Osteocyte (in vitro differentiated cells): ENCODE measurements at regions not wholly inside any gene's neighbourhood (a gene's known extent, or its start where the extent isn't known, plus 50 kb on each side); places are given as distances from the start of the nearest gene placed in this dataset.

Source experiments
- DNase-seq: peaks from one replicate; pipeline ENCODE4 v3.0.0; 2021; ENCODE audit warnings: mixed read lengths; ENCODE audit not compliant: unreplicated experiment; ENCODE audit errors: extremely low spot score
- H3K27ac Mint-ChIP-seq: one replicate; pipeline ENCODE4 v1.8.0; 2021; ENCODE audit warnings: mild to moderate bottlenecking, mixed read lengths; ENCODE audit not compliant: unreplicated experiment
- H3K27me3 Mint-ChIP-seq: one replicate; pipeline ENCODE4 v1.8.0; 2021; ENCODE audit warnings: mixed read lengths; ENCODE audit not compliant: unreplicated experiment
- H3K36me3 Mint-ChIP-seq: one replicate; pipeline ENCODE4 v1.8.0; 2021; ENCODE audit warnings: mixed read lengths; ENCODE audit not compliant: unreplicated experiment
- H3K4me1 Mint-ChIP-seq: one replicate; pipeline ENCODE4 v1.8.0; 2021; ENCODE audit warnings: mixed read lengths; ENCODE audit not compliant: unreplicated experiment
- H3K4me3 Mint-ChIP-seq: one replicate; pipeline ENCODE4 v1.8.0; 2021; ENCODE audit warnings: mild to moderate bottlenecking, moderate library complexity, mixed read lengths; ENCODE audit not compliant: unreplicated experiment
- H3K9me3 Mint-ChIP-seq: one replicate; pipeline ENCODE4 v1.8.0; 2021; ENCODE audit warnings: mixed read lengths; ENCODE audit not compliant: unreplicated experiment
- TF ChIP-seq, protein P1 (sequence below): fragments of 200-600 bp; sonication (generic); IDR thresholded peaks from 2 replicates; pipeline ENCODE4 v1.5.0; 2021; ENCODE audit warnings: antibody characterized with exemption, mild to moderate bottlenecking, moderate library complexity

DNA sequence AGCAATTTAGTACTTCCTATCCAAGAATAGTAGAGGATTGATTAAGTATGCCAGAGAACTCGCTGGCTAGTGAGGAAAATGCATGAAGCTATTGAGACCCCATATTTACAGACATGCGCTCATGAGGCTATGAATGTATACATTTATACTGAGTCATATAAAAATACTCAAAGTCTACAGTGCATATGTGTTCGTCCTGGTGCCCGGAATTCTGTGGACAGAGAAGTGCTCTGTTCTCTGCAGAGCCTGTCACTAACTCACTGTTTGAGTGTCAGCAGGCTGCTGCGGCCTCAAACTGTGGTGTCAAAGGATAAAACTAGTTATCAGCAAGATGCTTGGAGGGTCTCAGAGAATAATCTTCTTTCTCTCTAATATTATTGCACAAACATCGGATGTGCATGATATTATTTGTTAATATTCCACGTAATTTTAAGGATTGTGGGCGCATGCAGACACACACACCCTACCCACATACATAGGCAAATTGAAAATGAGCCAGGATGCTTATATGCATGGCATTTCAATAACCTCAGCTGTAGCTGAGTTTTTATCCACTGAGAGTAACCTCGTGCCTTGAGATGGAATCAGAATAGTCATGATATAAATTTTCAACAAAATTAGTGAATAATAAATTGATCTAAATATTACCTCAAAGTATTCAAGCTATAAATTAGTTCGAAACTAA lies 50.0 kb upstream of the TSC22D2 start:
- Mint-ChIP-seq H3K4me1 (peaks cover 18% of the 10 kb centered on the region), H3K27me3 (no peaks in the 10 kb centered on the region), H3K4me3 (no peak overlapping the region), H3K27ac (no peak overlapping the region), H3K36me3 (no peaks in the 10 kb centered on the region), H3K9me3 (no peaks in the 10 kb centered on the region)
- no peak for DNase-seq
- TF ChIP-seq, protein P1, sequence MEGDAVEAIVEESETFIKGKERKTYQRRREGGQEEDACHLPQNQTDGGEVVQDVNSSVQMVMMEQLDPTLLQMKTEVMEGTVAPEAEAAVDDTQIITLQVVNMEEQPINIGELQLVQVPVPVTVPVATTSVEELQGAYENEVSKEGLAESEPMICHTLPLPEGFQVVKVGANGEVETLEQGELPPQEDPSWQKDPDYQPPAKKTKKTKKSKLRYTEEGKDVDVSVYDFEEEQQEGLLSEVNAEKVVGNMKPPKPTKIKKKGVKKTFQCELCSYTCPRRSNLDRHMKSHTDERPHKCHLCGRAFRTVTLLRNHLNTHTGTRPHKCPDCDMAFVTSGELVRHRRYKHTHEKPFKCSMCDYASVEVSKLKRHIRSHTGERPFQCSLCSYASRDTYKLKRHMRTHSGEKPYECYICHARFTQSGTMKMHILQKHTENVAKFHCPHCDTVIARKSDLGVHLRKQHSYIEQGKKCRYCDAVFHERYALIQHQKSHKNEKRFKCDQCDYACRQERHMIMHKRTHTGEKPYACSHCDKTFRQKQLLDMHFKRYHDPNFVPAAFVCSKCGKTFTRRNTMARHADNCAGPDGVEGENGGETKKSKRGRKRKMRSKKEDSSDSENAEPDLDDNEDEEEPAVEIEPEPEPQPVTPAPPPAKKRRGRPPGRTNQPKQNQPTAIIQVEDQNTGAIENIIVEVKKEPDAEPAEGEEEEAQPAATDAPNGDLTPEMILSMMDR: no peak

GRCh38 chr3:150357140-150357539 lies 51.0 kb upstream of the TSC22D2 start:
- Mint-ChIP-seq H3K27me3 (no peaks in the 10 kb centered on the region), H3K36me3 (no peaks in the 10 kb centered on the region), H3K4me3 (no peak overlapping the region), H3K4me1 (peaks cover 18% of the 10 kb centered on the region), H3K9me3 (no peaks in the 10 kb centered on the region), H3K27ac (no peak overlapping the region)
- TF ChIP-seq, protein P1: no peak
- DNase-seq: no peak

- no peak overlapping the region for H3K4me3 Mint-ChIP-seq
- no peaks in the 10 kb centered on the region for H3K27me3 Mint-ChIP-seq
- H3K4me1 Mint-ChIP-seq: peaks cover 20% of the 10 kb centered on the region
- H3K27ac Mint-ChIP-seq: no peak overlapping the region
- no peak for DNase-seq
- H3K9me3 Mint-ChIP-seq: no peaks in the 10 kb centered on the region
- TF ChIP-seq, protein P1: no peak
- no peaks in the 10 kb centered on the region for H3K36me3 Mint-ChIP-seq
Observed at GRCh38 chr3:150355574-150355973, 52.5 kb upstream of the TSC22D2 start.

GRCh38 chr3:150352931-150353330 lies 55.2 kb upstream of the TSC22D2 start:
- TF ChIP-seq, protein P1: no peak
- Mint-ChIP-seq H3K9me3 (no peaks in the 10 kb centered on the region), H3K36me3 (no peaks in the 10 kb centered on the region), H3K4me3 (no peak overlapping the region), H3K4me1 (peaks cover 37% of the 10 kb centered on the region), H3K27ac (no peak overlapping the region), H3K27me3 (no peaks in the 10 kb centered on the region)
- DNase-seq: no peak

GRCh38 chr3:150351398-150351797 lies 56.7 kb upstream of the TSC22D2 start:
- Mint-ChIP-seq H3K27ac (no peak overlapping the region), H3K27me3 (no peaks in the 10 kb centered on the region), H3K4me3 (no peak overlapping the region), H3K9me3 (no peaks in the 10 kb centered on the region), H3K4me1 (peaks cover 45% of the 10 kb centered on the region), H3K36me3 (no peaks in the 10 kb centered on the region)
- DNase-seq: no peak
- TF ChIP-seq, protein P1: no peak
